Pulmonary artery endothelial cell (primary cell): ENCODE measurements at regions not wholly inside any gene's neighbourhood (a gene's known extent, or its start where the extent isn't known, plus 50 kb on each side); places are given as distances from the start of the nearest gene placed in this dataset.

Experiments used
- DNase-seq: peaks from one replicate; pipeline ENCODE4 v3.0.0-alpha.2; 2011; ENCODE audit warnings: low read depth, low spot score

- no peak for DNase-seq
Measured at GRCh38 chr12:25752710-25753309, 199.7 kb upstream of the LMNTD1 start.

GRCh38 chr12:25755136-25755970 lies 202.3 kb upstream of the LMNTD1 start:
- DNase-seq, result no peak

GRCh38 chr12:25755971-25756260 lies 202.6 kb upstream of the RASSF8 start:
- no peak for DNase-seq

- no peak for DNase-seq
Measured at GRCh38 chr12:25757037-25757665, 201.3 kb upstream of the RASSF8 start.

- DNase-seq, result no peak
Measured at GRCh38 chr12:25759752-25760151, 198.7 kb upstream of the RASSF8 start.

GRCh38 chr12:25761356-25761755 lies 197.1 kb upstream of the RASSF8 start:
- DNase-seq, result no peak

GRCh38 chr12:25764409-25764808 lies 194.1 kb upstream of the RASSF8 start:
- DNase-seq, result no peak

GRCh38 chr12:25764892-25765291 lies 193.6 kb upstream of the RASSF8 start:
- DNase-seq, result no peak

GRCh38 chr12:25767606-25768005 lies 190.9 kb upstream of the RASSF8 start:
- no peak for DNase-seq

GRCh38 chr12:25768151-25768550 lies 190.3 kb upstream of the RASSF8 start:
- DNase-seq, result no peak

GRCh38 chr12:25769082-25769945 lies 189.2 kb upstream of the RASSF8 start:
- no peak for DNase-seq

GRCh38 chr12:25771041-25771440 lies 187.4 kb upstream of the RASSF8 start:
- no peak for DNase-seq

- DNase-seq, result no peak
Measured at GRCh38 chr12:25771476-25771875, 187.0 kb upstream of the RASSF8 start.

GRCh38 chr12:25775968-25776367 lies 182.5 kb upstream of the RASSF8 start:
- peak; percentile 76 for DNase-seq

GRCh38 chr12:25780771-25781170 lies 177.7 kb upstream of the RASSF8 start:
- no peak for DNase-seq

- no peak for DNase-seq
Measured at GRCh38 chr12:25781232-25781631, 177.2 kb upstream of the RASSF8 start.

GRCh38 chr12:25783566-25783965 lies 174.9 kb upstream of the RASSF8 start:
- DNase-seq, result no peak

- DNase-seq, result no peak
Measured at GRCh38 chr12:25784669-25785068, 173.8 kb upstream of the RASSF8 start.

GRCh38 chr12:25785134-25785533 lies 173.3 kb upstream of the RASSF8 start:
- no peak for DNase-seq

- DNase-seq, result no peak
Measured at GRCh38 chr12:25787701-25788100, 170.8 kb upstream of the RASSF8 start.

- DNase-seq, result peak; percentile 89
Measured at GRCh38 chr12:25788707-25789442, 169.6 kb upstream of the RASSF8 start.
